HepG2 (cell line): ENCODE measurements at regions not wholly inside any gene's neighbourhood (a gene's known extent, or its start where the extent isn't known, plus 50 kb on each side); places are given as distances from the start of the nearest gene placed in this dataset.

Experiments used
- ATAC-seq: fragments of 200-7000 bp; cut with Tn5 transposase; 3 replicates; pipeline ENCODE4 v1.9.1; 2020; ENCODE audit warnings: mild to moderate bottlenecking, moderate library complexity
- BruUV-seq: library from RNA; stranded (reverse); fragments of 400-500 nt; replicated peaks from 2 replicates; lab custom pipeline; 2021; lab: Mats Ljungman, UMichigan
- CTCF ChIA-PET: fragments of 300-600 bp; formaldehyde crosslinking; extraction: SDS; loops from one replicate; lab custom pipeline; 2021; ENCODE audit warnings: low total read pairs, inconsistent platforms, low intra/inter-chr PET ratio; lab: Yijun Ruan, JAX
- POLR2A ChIA-PET: fragments of 350-600 bp; sonication (Branson Sonifier 250); formaldehyde crosslinking; loops from one replicate; lab custom pipeline; 2020; ENCODE audit warnings: antibody characterized with exemption, inconsistent platforms; lab: Yijun Ruan, JAX
- DNase-seq: peaks from one replicate; pipeline ENCODE4 v3.0.0-alpha.2; 2015; ENCODE audit warnings: low spot score
- FAIRE-seq: peaks from 3 replicates; lab custom pipeline; 2011; peaks lifted over from hg19 to GRCh38; lab: Jason Lieb, UNC
- H2AFZ ChIP-seq: one replicate; pipeline ENCODE4 v1.6.1; 2011; ENCODE audit warnings: low read length, inconsistent platforms
- H3K27ac ChIP-seq: fragments of 300-600 bp; 3 replicates; pipeline ENCODE4 v1.8.0; 2011; ENCODE audit warnings: mixed run types, mild to moderate bottlenecking, mixed read lengths, low read length, inconsistent platforms; ENCODE audit not compliant: insufficient read depth; ENCODE audit errors: extremely low read length
- H3K27me3 ChIP-seq, 2 experiments: fragments of 200-600 bp in 1 of 2; 2 replicates in 1 of 2; 3 replicates in 1 of 2; pipeline versions ENCODE4 v1.6.0 to v1.8.0; 2011; ENCODE audit warnings: low read length in 2 of 2, mild to moderate bottlenecking in 2 of 2, moderate library complexity in 2 of 2, inconsistent platforms in 1 of 2; ENCODE audit not compliant: insufficient read depth in 2 of 2, control insufficient read depth in 1 of 2
- H3K36me3 ChIP-seq, 2 experiments: fragments of 200-600 bp in 1 of 2; replicated peaks in 1 of 2; 2 replicates in 1 of 2; 3 replicates in 1 of 2; pipeline versions ENCODE4 v1.5.1 to v1.8.0; 2011; ENCODE audit warnings: low read length in 2 of 2, inconsistent platforms in 1 of 2; ENCODE audit not compliant: insufficient read depth in 2 of 2, control insufficient read depth in 1 of 2
- H3K4me1 ChIP-seq: 2 replicates; pipeline ENCODE4 v1.5.1; 2012; ENCODE audit warnings: low read length, inconsistent platforms; ENCODE audit not compliant: insufficient read depth
- H3K4me2 ChIP-seq: 2 replicates; pipeline ENCODE4 v1.6.0; 2011; ENCODE audit warnings: low read depth, low read length, inconsistent platforms
- H3K4me3 ChIP-seq, 3 experiments: fragments of 200-600 bp in 1 of 3; sonication (generic), shearing (Covaris generic) in 1 of 3; replicated peaks in 1 of 3; 2 replicates each; pipeline ENCODE4 v1.5.1; 2011 to 2016; ENCODE audit warnings: low read length in 3 of 3, inconsistent platforms in 2 of 3, low read depth in 2 of 3, mild to moderate bottlenecking in 2 of 3, control low read depth in 1 of 3, mixed read lengths in 1 of 3; ENCODE audit not compliant: insufficient read depth in 1 of 3
- H3K79me2 ChIP-seq: one replicate; pipeline ENCODE4 v1.6.1; 2011; ENCODE audit warnings: low read length, inconsistent platforms; ENCODE audit not compliant: insufficient read depth
- H3K9ac ChIP-seq: 2 replicates; pipeline ENCODE4 v1.6.0; 2011; ENCODE audit warnings: mild to moderate bottlenecking, low read depth, low read length, inconsistent platforms; ENCODE audit not compliant: insufficient read depth
- H3K9me3 ChIP-seq: 2 replicates; pipeline ENCODE4 v1.5.1; 2012; ENCODE audit warnings: mild to moderate bottlenecking, low read length
- H4K20me1 ChIP-seq: 2 replicates; pipeline ENCODE4 v1.6.0; 2011; ENCODE audit warnings: inconsistent platforms, mild to moderate bottlenecking, low read length, moderate library complexity; ENCODE audit not compliant: insufficient read depth
- FOSL1 ChIP-seq: sonication (generic); formaldehyde crosslinking; IDR thresholded peaks from 2 replicates; pipeline ENCODE4 v1.9.0; 2021; ENCODE audit warnings: missing genetic modification reagents, borderline replicate concordance
- MEIS1 ChIP-seq: sonication (generic); formaldehyde crosslinking; IDR thresholded peaks from 2 replicates; pipeline ENCODE4 v1.9.0; 2021; ENCODE audit warnings: mild to moderate bottlenecking, missing genetic modification reagents, moderate library complexity, borderline replicate concordance
- SUZ12 ChIP-seq: fragments of 150-350 bp; IDR thresholded peaks from 2 replicates; pipeline ENCODE4 v1.6.1; 2014; ENCODE audit warnings: low read depth, low read length
- ZBED4 ChIP-seq: sonication (generic); formaldehyde crosslinking; IDR thresholded peaks from 2 replicates; pipeline ENCODE4 v1.4.0; 2020; ENCODE audit warnings: missing genetic modification reagents, borderline replicate concordance
- ZNF317 ChIP-seq: sonication (generic); formaldehyde crosslinking; IDR thresholded peaks from 2 replicates; pipeline ENCODE4 v1.5.0; 2020; ENCODE audit warnings: mild to moderate bottlenecking, missing genetic modification reagents
- ZNF749 ChIP-seq: sonication (generic); formaldehyde crosslinking; IDR thresholded peaks from 2 replicates; pipeline ENCODE4 v1.8.0; 2022; ENCODE audit warnings: mild to moderate bottlenecking, missing genetic modification reagents, moderate library complexity, borderline replicate concordance
- WGBS: methylation state at CpG from one replicate; pipeline ENCODE4 v1.1.6; 2017; ENCODE audit warnings: low lambda C conversion rate; 5-methylcytosine and 5-hydroxymethylcytosine counted together
- in situ Hi-C: cut with HindIII; loops from 2 replicates; pipeline ENCODE4 v1.10.0; 2017; ENCODE audit warnings: low pct_unique_long_range_greater_than_20kb; ENCODE audit not compliant: extremely low pct_ligation_motif_present
- intact Hi-C: fragments of 100-400 bp; cut with micrococcal nuclease; formaldehyde crosslinking; loops from one replicate; pipeline ENCODE4 v1.10.0; 2022; ENCODE audit not compliant: unreplicated experiment

DNA sequence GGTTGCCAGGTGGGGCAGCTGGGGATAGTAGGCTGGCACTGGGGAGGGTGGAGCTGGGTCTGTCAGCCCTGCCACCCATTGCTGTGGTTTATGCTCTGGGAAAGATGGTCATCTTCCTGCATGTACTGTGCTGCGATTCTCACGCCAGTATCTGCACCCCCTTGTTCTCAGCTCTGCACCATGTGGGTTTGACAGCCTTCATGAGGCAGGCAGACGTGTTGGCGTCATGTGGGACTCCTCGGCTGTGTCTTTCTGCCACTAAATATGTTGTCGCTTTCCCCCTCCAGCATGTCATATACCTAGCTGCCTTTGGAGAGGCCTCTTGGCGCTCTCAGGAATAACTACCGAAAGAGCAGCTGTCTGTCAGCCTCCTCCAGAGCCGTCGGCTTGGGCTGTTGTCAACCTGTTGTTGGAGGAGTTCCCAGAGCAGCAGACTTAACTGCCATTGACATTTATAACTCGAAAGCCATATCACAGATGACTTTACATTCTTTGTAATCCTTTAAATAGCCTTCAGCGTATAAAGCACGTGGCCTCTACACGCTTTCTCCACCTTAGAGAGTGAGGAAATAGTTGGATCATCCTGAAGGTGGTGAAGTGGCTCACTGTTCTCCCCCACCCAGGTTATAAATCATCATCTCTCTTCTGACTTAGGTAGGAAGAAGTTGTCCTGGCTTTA is 80.4 kb upstream of the MGAT5 start (continued):
- no peak for TF ChIP-seq MEIS1 (CRISPR knock-in tag)

- H2AFZ ChIP-seq = no peak overlapping the region
- no peak overlapping the region for H3K27ac ChIP-seq
- no TSS peak for BruUV-seq
- WGBS = 95% methylated on average over 5 of the region's 5 CpGs
- H3K36me3 ChIP-seq = no peaks in the 10 kb centered on the region; a peak in 1 of 5 replicates
- TF ChIP-seq ZNF749 (CRISPR knock-in tag) (no peak), ZNF317 (CRISPR knock-in tag) (no peak), ZBED4 (no peak), SUZ12 (no peak), FOSL1 (CRISPR knock-in tag) (no peak)
- in situ Hi-C loops = no loop called here
- no peak overlapping the region for H3K4me2 ChIP-seq
- ATAC-seq = no peak
- no peak overlapping the region for H3K4me3 ChIP-seq
- H3K9me3 ChIP-seq = no peaks in the 10 kb centered on the region
- no peak for DNase-seq
- H3K79me2 ChIP-seq = peaks cover 40% of the 10 kb centered on the region
- no peaks in the 10 kb centered on the region for H3K27me3 ChIP-seq
- FAIRE-seq = no peak
- ChIA-PET POLR2A (no interaction called here), CTCF (no interaction called here)
- H3K9ac ChIP-seq = no peak overlapping the region
- intact Hi-C loops = loop anchor here (5.0 kb wide), 1 partner anchor 52 kb away; no protein-coding TSS in a partner anchor
- no peaks in the 10 kb centered on the region for H3K4me1 ChIP-seq
- no peaks in the 10 kb centered on the region; the same call in 1 of the 2 replicates for H4K20me1 ChIP-seq
Observed at GRCh38 chr2:134174711-134175110, 79.2 kb upstream of the MGAT5 start.
